PC-9 (cell line): ENCODE measurements at regions not wholly inside any gene's neighbourhood (a gene's known extent, or its start where the extent isn't known, plus 50 kb on each side); places are given as distances from the start of the nearest gene placed in this dataset.

ENCODE experiments used
- EZH2 ChIP-seq: fragments of 200-600 bp; sonication (generic); IDR thresholded peaks from 2 replicates; pipeline ENCODE4 v1.8.0; 2017; ENCODE audit warnings: antibody characterized with exemption, low read depth
- TF ChIP-seq, protein P1 (sequence below): fragments of 200-600 bp; sonication (generic); conservative IDR thresholded peaks from 2 replicates; pipeline ENCODE4 v1.6.1; 2017; ENCODE audit warnings: mixed run types, antibody characterized with exemption, mild to moderate bottlenecking, moderate library complexity

DNA sequence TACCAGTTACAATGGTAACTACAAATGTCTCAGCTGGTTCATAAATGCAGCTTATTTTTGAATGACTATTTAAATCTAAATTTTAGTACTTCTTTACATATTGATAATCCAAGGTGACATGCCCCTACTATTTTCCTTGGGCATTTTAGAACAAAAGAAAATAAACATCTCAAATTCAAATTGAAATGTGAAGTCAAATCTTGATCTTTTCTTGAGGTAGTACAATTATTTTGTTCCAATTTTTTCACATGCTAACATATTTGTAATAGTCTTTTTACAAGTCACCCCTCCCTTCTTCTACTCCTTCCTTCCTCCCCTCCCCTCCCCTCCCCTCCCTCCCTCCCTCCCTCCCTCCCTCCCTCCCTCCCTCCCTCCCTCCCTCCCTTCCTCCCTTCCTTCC lies 370.1 kb upstream of the MMS22L start:
- TF ChIP-seq, protein P1, sequence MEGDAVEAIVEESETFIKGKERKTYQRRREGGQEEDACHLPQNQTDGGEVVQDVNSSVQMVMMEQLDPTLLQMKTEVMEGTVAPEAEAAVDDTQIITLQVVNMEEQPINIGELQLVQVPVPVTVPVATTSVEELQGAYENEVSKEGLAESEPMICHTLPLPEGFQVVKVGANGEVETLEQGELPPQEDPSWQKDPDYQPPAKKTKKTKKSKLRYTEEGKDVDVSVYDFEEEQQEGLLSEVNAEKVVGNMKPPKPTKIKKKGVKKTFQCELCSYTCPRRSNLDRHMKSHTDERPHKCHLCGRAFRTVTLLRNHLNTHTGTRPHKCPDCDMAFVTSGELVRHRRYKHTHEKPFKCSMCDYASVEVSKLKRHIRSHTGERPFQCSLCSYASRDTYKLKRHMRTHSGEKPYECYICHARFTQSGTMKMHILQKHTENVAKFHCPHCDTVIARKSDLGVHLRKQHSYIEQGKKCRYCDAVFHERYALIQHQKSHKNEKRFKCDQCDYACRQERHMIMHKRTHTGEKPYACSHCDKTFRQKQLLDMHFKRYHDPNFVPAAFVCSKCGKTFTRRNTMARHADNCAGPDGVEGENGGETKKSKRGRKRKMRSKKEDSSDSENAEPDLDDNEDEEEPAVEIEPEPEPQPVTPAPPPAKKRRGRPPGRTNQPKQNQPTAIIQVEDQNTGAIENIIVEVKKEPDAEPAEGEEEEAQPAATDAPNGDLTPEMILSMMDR, result no peak
- no peak for TF ChIP-seq EZH2
